ENCODE measurements at regions not wholly inside any gene's neighbourhood (a gene's known extent, or its start where the extent isn't known, plus 50 kb on each side); places are given as distances from the start of the nearest gene placed in this dataset.

DNA sequence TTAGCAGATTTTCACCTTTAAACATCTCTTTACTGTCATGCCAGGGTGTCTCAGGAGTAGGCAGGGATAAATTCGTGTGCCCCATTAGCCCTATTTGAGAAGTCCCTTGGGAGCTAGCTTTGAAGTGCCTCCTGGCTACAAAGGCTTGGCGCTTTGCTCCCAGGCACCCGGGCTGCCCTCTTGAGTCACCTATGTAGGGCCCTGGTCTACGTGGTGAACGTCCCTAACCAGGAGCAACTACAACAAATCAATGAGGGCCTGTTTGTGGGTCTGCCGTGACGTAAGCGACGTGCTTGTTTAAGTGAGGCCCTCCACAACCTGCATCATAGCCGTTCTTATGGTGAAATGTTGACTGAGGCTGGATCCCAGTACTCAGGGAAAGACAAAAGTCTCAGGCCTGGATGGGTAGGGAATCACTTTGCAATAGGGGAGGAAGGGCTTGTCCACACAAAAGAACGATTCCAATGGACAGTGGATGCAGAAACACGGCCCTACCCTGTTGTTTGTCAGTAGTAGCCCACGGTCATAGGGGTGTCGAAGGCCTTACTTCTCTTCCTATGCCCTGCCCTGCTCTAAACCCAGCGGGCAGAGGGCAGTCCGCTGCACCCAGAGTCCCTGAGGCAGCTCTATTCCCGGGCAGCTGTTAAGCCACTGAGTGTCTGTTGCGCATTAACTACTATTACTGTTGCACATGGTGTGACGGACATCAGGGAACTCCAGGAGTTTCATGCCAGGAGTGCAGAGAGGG is 93.9 kb downstream of the INHBB start:
- no peaks in the 10 kb centered on the region for H3K36me3 Mint-ChIP-seq (ENCODE audit: low read depth)
- no peak overlapping the region for H3K4me3 Mint-ChIP-seq
- H3K27me3 Mint-ChIP-seq (ENCODE audit: low read depth, poor library complexity) = peaks cover 96% of the 10 kb centered on the region
- peaks cover 31% of the 10 kb centered on the region for H3K4me1 Mint-ChIP-seq
- H3K9me3 Mint-ChIP-seq = no peaks in the 10 kb centered on the region
- no peak overlapping the region for H3K27ac Mint-ChIP-seq
- no peak for DNase-seq
- TF ChIP-seq CTCF (IDR thresholded peaks at IDR 0.05) = no peak

- H3K27ac Mint-ChIP-seq = no peak overlapping the region
- no peak for TF ChIP-seq CTCF (IDR thresholded peaks at IDR 0.05)
- no peaks in the 10 kb centered on the region for H3K36me3 Mint-ChIP-seq (ENCODE audit: low read depth)
- no peak for DNase-seq
- H3K4me3 Mint-ChIP-seq = peak overlapping the region; percentile 44
- H3K27me3 Mint-ChIP-seq (ENCODE audit: low read depth, poor library complexity) = peaks cover 96% of the 10 kb centered on the region
- H3K9me3 Mint-ChIP-seq = no peaks in the 10 kb centered on the region
- H3K4me1 Mint-ChIP-seq = peaks cover 41% of the 10 kb centered on the region
These were observed 94.8 kb downstream of the INHBB start for GRCh38 chr2:120440521-120441350.

- no peak for TF ChIP-seq CTCF (IDR thresholded peaks at IDR 0.05)
- no peak overlapping the region for H3K27ac Mint-ChIP-seq
- H3K4me3 Mint-ChIP-seq = peak overlapping the region; percentile 44
- no peaks in the 10 kb centered on the region for H3K36me3 Mint-ChIP-seq (ENCODE audit: low read depth)
- no peaks in the 10 kb centered on the region for H3K9me3 Mint-ChIP-seq
- peaks cover 94% of the 10 kb centered on the region for H3K27me3 Mint-ChIP-seq (ENCODE audit: low read depth, poor library complexity)
- no peak for DNase-seq
- H3K4me1 Mint-ChIP-seq = peaks cover 41% of the 10 kb centered on the region
These were observed 95.4 kb downstream of the INHBB start for GRCh38 chr2:120441351-120441700.

DNA sequence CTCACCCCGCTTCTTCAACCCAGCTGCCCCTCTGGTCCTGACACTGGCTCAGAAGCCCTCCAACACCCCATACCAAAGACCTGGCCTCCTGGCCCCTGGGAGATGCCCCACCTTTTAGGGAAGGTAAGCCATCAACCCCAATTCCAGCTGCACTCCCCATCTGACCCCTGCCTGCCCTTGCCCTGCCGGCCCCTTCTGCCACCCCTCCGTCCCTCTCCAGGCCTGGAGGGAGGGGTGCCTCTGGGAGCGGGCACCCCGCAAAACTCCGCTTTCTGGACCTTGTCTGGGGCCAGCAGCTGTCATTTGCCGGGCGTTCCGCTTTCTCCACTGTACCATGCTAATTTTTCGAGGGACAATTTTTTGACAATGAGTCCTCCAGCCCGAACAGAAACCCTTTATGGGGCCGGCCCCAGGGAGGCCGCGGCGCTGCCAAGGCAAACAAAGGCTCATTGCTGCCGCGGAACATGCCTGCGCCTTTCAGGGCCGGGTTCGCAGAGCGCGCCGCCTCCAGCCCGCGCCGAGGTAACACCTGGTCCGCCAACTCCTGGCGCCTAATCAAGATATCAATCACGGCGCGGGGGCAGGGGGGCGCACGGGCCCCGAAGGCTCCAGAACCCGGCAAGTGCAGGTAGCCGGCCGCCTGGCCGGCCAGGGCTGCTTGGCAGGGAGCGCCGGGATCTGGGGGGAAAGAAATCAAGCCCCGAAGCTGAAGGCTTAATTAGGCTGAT is 96.0 kb downstream of the INHBB start:
- Mint-ChIP-seq H3K27ac (no peak overlapping the region), H3K9me3 (no peaks in the 10 kb centered on the region), H3K4me3 (peak overlapping the region; percentile 81), H3K27me3 (ENCODE audit: low read depth, poor library complexity) (peaks cover 94% of the 10 kb centered on the region), H3K36me3 (ENCODE audit: low read depth) (no peaks in the 10 kb centered on the region), H3K4me1 (peaks cover 41% of the 10 kb centered on the region)
- DNase-seq = peak; percentile 60
- no peak for TF ChIP-seq CTCF (IDR thresholded peaks at IDR 0.05)

DNA sequence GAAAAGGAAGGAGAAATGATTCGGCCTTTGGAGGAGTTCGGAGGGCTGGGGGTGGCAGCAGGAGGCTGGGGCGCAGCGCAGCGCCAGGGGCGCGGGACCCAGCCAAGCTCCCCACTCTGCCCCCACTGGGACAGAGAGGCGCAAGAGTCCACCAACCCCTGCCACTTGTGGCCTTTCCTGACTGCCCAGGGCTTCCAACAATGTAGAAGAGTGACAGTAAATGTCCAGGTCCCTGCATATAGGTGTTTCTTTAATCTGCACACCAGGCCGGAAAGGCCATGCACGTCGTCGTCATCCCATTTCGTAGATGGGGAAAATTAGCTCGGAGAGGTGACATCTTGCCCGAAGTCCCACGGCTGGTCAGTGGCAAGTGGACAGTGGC is 96.6 kb downstream of the INHBB start:
- no peak for TF ChIP-seq CTCF (IDR thresholded peaks at IDR 0.05)
- Mint-ChIP-seq H3K36me3 (ENCODE audit: low read depth) (no peaks in the 10 kb centered on the region), H3K27me3 (ENCODE audit: low read depth, poor library complexity) (peaks cover 94% of the 10 kb centered on the region), H3K4me1 (peaks cover 41% of the 10 kb centered on the region), H3K4me3 (peak overlapping the region; percentile 81), H3K27ac (no peak overlapping the region), H3K9me3 (no peaks in the 10 kb centered on the region)
- no peak for DNase-seq
